Vagina (tissue), 2 donors: ENCODE measurements at regions not wholly inside any gene's neighbourhood (a gene's known extent, or its start where the extent isn't known, plus 50 kb on each side); places are given as distances from the start of the nearest gene placed in this dataset.

ENCODE experiments used
- CTCF ChIP-seq, 3 experiments: fragments of 450-650 bp in 2 of 3; fragments of 200-600 bp in 1 of 3; sonication (generic) in 1 of 3; IDR thresholded peaks; one replicate each; pipeline ENCODE4 v1.5.1; 2017 to 2019; ENCODE audit warnings: antibody characterized with exemption in 3 of 3, mild to moderate bottlenecking in 2 of 3, moderate library complexity in 2 of 3
- POLR2A ChIP-seq, 2 donors: fragments of 450-650 bp; IDR thresholded peaks; one replicate each; pipeline ENCODE4 v1.6.1; 2017; ENCODE audit warnings: antibody characterized with exemption in 2 of 2, mild to moderate bottlenecking in 2 of 2, moderate library complexity in 2 of 2
- POLR2AphosphoS5 ChIP-seq, 2 donors: sonication (generic); formaldehyde crosslinking; IDR thresholded peaks; one replicate each; pipeline ENCODE4 v1.9.0; 2017; ENCODE audit warnings: antibody characterized with exemption in 2 of 2, mild to moderate bottlenecking in 2 of 2, low read depth in 1 of 2; ENCODE audit not compliant: insufficient read depth in 1 of 2

GRCh38 chr1:115467790-115468189 is 129.7 kb upstream of the NGF start:
- TF ChIP-seq POLR2A (IDR thresholded peaks at IDR 0.05): no peak
- TF ChIP-seq POLR2AphosphoS5 (IDR thresholded peaks at IDR 0.05; ENCODE audit: insufficient read depth in 1 of 2, low read depth in 1 of 2): no peak
- TF ChIP-seq CTCF (IDR thresholded peaks at IDR 0.05): no peak
